ENCODE measurements at regions not wholly inside any gene's neighbourhood (a gene's known extent, or its start where the extent isn't known, plus 50 kb on each side); places are given as distances from the start of the nearest gene placed in this dataset.

- TF ChIP-seq, protein P1, sequence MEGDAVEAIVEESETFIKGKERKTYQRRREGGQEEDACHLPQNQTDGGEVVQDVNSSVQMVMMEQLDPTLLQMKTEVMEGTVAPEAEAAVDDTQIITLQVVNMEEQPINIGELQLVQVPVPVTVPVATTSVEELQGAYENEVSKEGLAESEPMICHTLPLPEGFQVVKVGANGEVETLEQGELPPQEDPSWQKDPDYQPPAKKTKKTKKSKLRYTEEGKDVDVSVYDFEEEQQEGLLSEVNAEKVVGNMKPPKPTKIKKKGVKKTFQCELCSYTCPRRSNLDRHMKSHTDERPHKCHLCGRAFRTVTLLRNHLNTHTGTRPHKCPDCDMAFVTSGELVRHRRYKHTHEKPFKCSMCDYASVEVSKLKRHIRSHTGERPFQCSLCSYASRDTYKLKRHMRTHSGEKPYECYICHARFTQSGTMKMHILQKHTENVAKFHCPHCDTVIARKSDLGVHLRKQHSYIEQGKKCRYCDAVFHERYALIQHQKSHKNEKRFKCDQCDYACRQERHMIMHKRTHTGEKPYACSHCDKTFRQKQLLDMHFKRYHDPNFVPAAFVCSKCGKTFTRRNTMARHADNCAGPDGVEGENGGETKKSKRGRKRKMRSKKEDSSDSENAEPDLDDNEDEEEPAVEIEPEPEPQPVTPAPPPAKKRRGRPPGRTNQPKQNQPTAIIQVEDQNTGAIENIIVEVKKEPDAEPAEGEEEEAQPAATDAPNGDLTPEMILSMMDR (IDR thresholded peaks at IDR 0.05), result no peak
- TF ChIP-seq POLR2A (IDR thresholded peaks at IDR 0.05; ENCODE audit: low read depth) (no peak), EP300 (IDR thresholded peaks at IDR 0.05) (no peak), POLR2AphosphoS5 (IDR thresholded peaks at IDR 0.05) (no peak)
Measured at GRCh38 chr7:25725451-25725850, 426.5 kb upstream of the NFE2L3 start.
